ENCODE measurements at regions not wholly inside any gene's neighbourhood (a gene's known extent, or its start where the extent isn't known, plus 50 kb on each side); places are given as distances from the start of the nearest gene placed in this dataset.

DNA sequence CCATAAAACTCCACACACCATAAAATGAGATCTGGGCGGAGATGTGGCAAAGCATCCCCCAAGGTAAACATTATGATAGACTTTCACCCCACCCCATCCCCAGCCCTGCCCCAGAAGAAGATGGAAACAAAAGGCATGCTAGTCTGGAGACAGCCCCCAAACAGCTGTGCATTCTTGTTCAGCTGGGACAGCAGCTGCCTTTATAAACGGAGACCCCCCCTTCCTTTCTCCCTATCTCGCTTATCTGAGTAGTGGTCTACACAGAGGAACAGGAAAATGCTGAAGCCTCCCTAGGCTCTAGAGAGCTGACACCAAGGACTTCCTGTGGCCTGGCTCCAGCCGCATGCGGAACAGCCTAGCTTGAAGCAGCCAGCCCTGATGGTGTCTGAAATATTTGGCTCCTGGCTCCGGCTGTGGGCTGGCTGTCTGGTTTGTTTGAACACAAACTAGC lies 190.3 kb upstream of the ANKFN1 start:
- TF ChIP-seq, protein P1, sequence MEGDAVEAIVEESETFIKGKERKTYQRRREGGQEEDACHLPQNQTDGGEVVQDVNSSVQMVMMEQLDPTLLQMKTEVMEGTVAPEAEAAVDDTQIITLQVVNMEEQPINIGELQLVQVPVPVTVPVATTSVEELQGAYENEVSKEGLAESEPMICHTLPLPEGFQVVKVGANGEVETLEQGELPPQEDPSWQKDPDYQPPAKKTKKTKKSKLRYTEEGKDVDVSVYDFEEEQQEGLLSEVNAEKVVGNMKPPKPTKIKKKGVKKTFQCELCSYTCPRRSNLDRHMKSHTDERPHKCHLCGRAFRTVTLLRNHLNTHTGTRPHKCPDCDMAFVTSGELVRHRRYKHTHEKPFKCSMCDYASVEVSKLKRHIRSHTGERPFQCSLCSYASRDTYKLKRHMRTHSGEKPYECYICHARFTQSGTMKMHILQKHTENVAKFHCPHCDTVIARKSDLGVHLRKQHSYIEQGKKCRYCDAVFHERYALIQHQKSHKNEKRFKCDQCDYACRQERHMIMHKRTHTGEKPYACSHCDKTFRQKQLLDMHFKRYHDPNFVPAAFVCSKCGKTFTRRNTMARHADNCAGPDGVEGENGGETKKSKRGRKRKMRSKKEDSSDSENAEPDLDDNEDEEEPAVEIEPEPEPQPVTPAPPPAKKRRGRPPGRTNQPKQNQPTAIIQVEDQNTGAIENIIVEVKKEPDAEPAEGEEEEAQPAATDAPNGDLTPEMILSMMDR (IDR thresholded peaks at IDR 0.05; ENCODE audit: poor library complexity) = no peak
- no peak for TF ChIP-seq EZH2 (IDR thresholded peaks at IDR 0.05; ENCODE audit: borderline replicate concordance)
